ACC112 (cell line): ENCODE measurements at regions not wholly inside any gene's neighbourhood (a gene's known extent, or its start where the extent isn't known, plus 50 kb on each side); places are given as distances from the start of the nearest gene placed in this dataset.
"Not testable (repeated sequence)": the region's sequence is repeated elsewhere in the genome, so short reads cannot be mapped to it uniquely, and the experiment has no call there.

Source experiments
- H2AFZ ChIP-seq: fragments of 200-600 bp; sonication (generic); one replicate; pipeline ENCODE4 v1.6.0; 2017; ENCODE audit warnings: antibody characterized with exemption, low read length; ENCODE audit not compliant: unreplicated experiment
- H3K27ac ChIP-seq: fragments of 200-600 bp; sonication (generic); 2 replicates; pipeline ENCODE4 v1.5.1; 2014; ENCODE audit warnings: low read depth, mild to moderate bottlenecking, antibody characterized with exemption, low read length, moderate library complexity
- H3K27me3 ChIP-seq: fragments of 200-600 bp; sonication (generic); 2 replicates; pipeline ENCODE4 v1.6.1; 2014; ENCODE audit warnings: mild to moderate bottlenecking, antibody characterized with exemption, low read length, moderate library complexity, mixed read lengths; ENCODE audit not compliant: insufficient read depth
- H3K36me3 ChIP-seq: fragments of 200-600 bp; sonication (generic); 2 replicates; pipeline ENCODE4 v1.6.1; 2016; ENCODE audit warnings: mild to moderate bottlenecking, antibody characterized with exemption, low read length, moderate library complexity, mixed read lengths; ENCODE audit not compliant: insufficient read depth
- H3K4me1 ChIP-seq: fragments of 200-600 bp; sonication (generic); one replicate; pipeline ENCODE4 v1.6.1; 2016; ENCODE audit warnings: low read length, mixed read lengths; ENCODE audit not compliant: insufficient read depth, unreplicated experiment, control insufficient read depth
- H3K4me3 ChIP-seq: fragments of 200-600 bp; sonication (generic); 2 replicates; pipeline ENCODE4 v1.5.1; 2014; ENCODE audit warnings: mild to moderate bottlenecking, low read depth, low read length
- H3K79me2 ChIP-seq: fragments of 200-600 bp; sonication (generic); one replicate; pipeline ENCODE4 v1.6.0; 2016; ENCODE audit warnings: low read length; ENCODE audit not compliant: control insufficient read depth, unreplicated experiment, insufficient read depth

DNA sequence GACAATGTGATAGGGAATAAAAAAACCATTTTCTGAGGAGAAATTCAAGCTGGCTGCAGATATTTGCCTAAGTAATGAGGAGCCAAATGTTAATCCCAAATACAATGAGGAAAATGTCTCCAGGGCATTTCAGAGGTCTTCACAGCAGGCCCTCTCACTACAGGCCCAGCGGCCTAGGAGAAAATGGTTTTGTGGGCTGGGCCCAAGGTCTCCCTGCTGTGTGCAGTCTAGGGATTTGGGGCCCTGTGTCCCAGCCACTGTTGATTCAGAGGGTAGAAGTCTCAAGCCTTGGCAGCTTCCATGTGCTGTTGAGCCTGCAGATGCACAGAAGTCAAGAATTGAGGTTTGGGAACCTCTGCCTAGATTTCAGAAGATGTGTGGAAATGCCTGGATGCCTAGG lies 778.7 kb downstream of the CENPC start:
- no peak overlapping the region for H2AFZ ChIP-seq

DNA sequence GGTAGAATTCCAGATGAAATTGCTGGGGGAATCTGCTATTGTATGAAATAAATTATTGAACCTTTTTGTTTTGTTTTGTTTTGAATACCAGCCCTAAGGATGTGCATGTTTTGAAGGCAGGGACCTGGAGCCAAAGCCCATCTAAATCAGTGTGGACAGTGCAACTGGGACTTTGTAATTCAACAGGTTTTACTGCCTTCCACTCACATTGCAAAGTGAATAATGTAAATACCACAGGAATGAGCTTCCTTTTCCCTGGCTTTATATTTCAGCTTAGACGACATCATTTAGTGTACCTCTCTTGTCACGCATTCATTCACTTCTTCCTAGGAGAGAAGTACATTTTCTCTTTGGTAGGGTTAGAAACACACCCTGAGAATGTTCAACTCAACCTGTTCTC lies 795.0 kb downstream of the CENPC start:
- no peaks in the 10 kb centered on the region for H3K36me3 ChIP-seq
- H3K27me3 ChIP-seq = no peaks in the 10 kb centered on the region
- H3K27ac ChIP-seq = no peak overlapping the region
- H2AFZ ChIP-seq = no peak overlapping the region
- H3K4me3 ChIP-seq = no peak overlapping the region
- no peaks in the 10 kb centered on the region for H3K79me2 ChIP-seq
- no peaks in the 10 kb centered on the region for H3K4me1 ChIP-seq

More for the DNA sequence above, 778.7 kb downstream of the CENPC start:
- Histone ChIP-seq H3K4me3 (no peak overlapping the region), H3K4me1 (no peaks in the 10 kb centered on the region), H3K36me3 (no peaks in the 10 kb centered on the region), H3K79me2 (no peaks in the 10 kb centered on the region), H3K27me3 (no peaks in the 10 kb centered on the region), H3K27ac (no peak overlapping the region)

DNA sequence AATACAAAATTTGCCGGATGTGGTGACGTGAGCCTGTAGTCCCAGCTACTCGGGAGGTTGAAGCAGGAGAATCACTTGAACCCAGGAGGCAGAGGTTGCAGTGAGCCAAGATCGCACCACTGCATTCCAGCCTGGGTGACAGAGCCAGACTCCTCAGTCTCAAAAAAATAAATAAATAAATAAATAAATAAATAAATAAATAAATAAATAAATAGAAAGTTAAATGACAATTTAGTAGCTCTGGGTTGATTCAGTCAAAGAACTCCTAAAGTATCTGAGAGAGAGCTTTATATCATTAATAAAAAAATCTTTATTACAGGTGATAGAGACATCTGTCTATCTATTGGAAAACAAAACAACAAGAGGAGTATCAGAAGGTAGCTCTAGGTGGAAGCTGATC lies 798.4 kb downstream of the CENPC start:
- not testable (repeated sequence) for H3K4me3 ChIP-seq, H3K27me3 ChIP-seq, H3K4me1 ChIP-seq, H2AFZ ChIP-seq, H3K36me3 ChIP-seq, H3K79me2 ChIP-seq, H3K27ac ChIP-seq

DNA sequence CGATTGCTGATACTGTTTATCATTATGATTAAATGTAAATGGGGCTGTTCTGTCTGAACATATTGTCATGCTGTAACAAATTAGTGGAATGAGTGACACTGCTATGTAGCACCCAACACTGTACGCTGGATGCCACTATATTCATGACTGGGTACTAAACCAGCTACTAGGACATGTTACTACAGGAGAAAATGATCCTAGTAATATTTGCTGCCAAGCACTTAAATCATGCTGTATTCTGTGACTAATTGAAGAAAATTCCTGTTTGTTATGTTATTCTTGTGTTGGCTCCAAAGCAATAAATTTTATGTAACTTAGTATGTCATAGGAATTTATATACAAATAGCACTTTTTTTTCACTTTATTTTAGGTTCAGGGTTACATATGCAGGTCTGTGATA lies 804.2 kb downstream of the CENPC start:
- no peaks in the 10 kb centered on the region for H3K4me1 ChIP-seq
- H3K4me3 ChIP-seq = no peak overlapping the region
- H3K79me2 ChIP-seq = no peaks in the 10 kb centered on the region
- H3K27ac ChIP-seq = no peak overlapping the region
- no peaks in the 10 kb centered on the region for H3K36me3 ChIP-seq
- no peaks in the 10 kb centered on the region for H3K27me3 ChIP-seq
- H2AFZ ChIP-seq = no peak overlapping the region

DNA sequence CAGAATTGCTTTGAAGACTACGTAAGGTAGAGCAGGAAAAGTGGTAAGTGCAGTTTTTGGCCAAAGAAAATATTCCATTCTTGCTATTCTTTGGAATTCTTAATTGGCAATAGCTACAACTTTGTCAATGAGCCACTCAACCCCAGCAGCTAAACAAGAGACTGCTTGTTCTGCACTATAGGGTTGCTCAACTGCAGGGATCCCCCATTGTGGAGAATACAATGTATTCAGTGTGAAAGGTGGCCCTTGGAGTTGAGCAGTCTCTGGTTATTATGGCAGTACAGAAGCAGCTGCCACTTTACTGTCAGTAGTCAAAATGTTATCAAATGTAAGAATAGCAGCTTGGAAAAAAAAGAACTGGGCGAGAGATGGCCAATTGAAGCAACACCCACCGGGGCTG lies 808.7 kb downstream of the CENPC start:
- H3K27ac ChIP-seq = no peak overlapping the region
- H3K27me3 ChIP-seq = no peaks in the 10 kb centered on the region
- H2AFZ ChIP-seq = no peak overlapping the region
- H3K79me2 ChIP-seq = no peaks in the 10 kb centered on the region
- no peak overlapping the region for H3K4me3 ChIP-seq
- H3K4me1 ChIP-seq = no peaks in the 10 kb centered on the region
- H3K36me3 ChIP-seq = no peaks in the 10 kb centered on the region

DNA sequence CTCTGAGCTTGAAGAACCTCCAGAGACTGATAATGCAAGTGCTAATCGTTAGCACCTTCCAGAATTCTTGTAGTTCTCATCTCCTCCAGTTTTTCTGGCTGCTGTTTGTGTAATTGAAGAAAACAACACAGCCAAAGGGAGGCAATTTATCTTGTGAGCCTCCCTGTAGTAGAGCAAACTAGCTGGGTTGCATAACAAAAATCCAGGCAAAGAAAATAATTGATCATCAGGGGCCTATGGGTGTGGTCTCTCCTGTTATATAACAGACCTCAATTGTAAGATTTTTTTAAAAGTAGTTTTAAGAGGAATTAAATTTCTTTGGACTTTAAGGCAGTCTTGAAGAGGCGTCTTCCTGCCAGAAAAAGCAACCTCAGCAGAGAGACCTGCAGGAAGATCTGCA lies 817.0 kb downstream of the CENPC start:
- H3K27me3 ChIP-seq = no peaks in the 10 kb centered on the region
- H2AFZ ChIP-seq = no peak overlapping the region
- H3K4me3 ChIP-seq = no peak overlapping the region
- no peaks in the 10 kb centered on the region for H3K4me1 ChIP-seq
- no peak overlapping the region for H3K27ac ChIP-seq
- H3K79me2 ChIP-seq = no peaks in the 10 kb centered on the region
- no peaks in the 10 kb centered on the region for H3K36me3 ChIP-seq

DNA sequence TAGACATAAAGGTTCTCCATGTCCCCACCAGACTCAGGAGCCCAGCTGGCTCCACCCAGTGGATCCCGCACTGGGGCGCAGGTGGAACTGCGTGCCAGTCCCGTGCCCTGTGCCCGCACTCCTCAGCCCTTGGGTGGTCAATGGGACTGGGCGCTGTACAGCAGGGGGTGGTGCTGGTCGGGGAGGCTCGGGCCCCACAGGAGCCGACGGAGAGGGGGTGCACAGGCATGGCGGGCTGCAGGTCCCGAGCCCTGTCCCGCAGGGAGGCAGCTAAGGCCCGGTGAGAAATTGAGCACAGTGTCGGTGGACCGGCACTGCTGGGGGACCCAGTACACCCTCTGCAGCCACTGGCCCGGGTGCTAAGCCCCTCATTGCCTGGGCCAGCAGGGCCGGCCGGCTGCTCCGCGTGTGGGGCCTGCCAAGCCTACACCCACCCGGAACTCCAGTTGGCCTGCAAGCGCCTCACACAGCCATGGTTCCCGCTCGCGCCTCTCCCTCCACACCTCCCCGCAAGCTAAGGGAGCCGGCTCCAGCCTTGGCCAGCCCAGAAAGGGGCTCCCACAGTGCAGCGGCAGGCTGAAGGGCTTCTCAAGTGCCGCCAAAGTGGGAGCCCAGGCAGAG lies 832.9 kb downstream of the CENPC start:
- H3K4me3 ChIP-seq, H3K36me3 ChIP-seq, H3K4me1 ChIP-seq, H2AFZ ChIP-seq, H3K27me3 ChIP-seq, H3K27ac ChIP-seq, H3K79me2 ChIP-seq: not testable (repeated sequence)

DNA sequence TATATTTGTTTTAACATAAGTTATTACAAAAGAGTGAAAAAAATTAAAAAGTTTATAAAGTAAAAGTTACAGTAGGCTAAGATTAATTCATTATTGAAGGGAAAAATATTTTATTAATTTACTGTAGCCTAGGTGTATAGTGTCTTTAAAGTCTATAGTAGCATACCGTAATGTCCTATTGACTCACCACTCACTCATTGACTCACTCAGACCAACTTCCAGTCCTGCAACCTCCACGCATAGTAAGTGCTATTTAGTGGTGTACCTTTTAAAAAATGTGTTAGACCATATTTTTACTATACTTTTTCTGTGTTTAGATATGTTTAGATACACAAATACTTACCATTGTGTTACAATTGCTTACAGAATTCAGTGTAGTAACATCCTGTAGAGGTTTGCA lies 841.1 kb downstream of the CENPC start:
- H3K27me3 ChIP-seq = no peaks in the 10 kb centered on the region
- H3K79me2 ChIP-seq = no peaks in the 10 kb centered on the region
- H3K4me1 ChIP-seq = no peaks in the 10 kb centered on the region
- no peak overlapping the region for H3K4me3 ChIP-seq
- H3K27ac ChIP-seq = no peak overlapping the region
- no peaks in the 10 kb centered on the region for H3K36me3 ChIP-seq
- no peak overlapping the region for H2AFZ ChIP-seq

DNA sequence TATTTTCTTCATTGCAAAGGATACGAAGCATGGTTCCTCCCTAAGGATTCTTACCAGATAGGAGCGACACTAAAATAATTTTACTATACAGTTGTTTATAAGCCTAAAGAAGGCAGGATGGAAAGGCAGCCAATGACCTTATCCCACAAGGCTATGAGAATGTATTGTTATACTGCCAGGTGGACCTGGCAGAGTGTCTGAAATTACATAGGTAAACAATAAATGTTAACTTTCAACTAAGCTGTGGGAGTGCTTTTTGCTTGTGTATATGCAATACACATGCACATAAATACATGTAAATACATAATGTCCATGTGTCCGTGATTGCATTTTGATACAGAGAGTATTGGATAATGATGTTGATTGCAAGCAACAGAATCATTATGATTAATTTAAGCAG lies 850.6 kb downstream of the CENPC start:
- Histone ChIP-seq H3K4me1 (no peaks in the 10 kb centered on the region), H3K27me3 (no peaks in the 10 kb centered on the region), H3K79me2 (no peaks in the 10 kb centered on the region), H2AFZ (no peak overlapping the region), H3K27ac (no peak overlapping the region), H3K4me3 (no peak overlapping the region), H3K36me3 (no peaks in the 10 kb centered on the region)

DNA sequence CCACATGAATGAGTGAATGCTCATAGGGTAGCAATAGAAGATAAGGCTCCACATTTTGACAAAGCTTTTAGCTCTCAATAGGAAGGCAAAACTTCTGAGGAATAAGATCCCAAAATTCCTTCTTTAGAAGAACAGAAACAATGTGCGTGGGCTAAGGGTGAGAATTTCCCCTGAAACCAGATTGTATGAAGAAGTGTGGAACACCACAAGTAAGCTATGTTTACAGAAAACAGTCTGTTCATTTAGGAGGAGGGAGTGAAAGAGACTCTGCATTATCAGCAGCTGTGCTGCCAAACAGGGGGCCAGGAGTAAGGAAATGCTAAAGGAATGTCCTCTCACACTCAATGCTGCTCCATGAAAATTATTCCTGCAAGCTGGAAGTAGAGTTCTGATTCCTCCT lies 851.6 kb downstream of the CENPC start:
- H3K4me3 ChIP-seq = no peak overlapping the region
- no peak overlapping the region for H2AFZ ChIP-seq

DNA sequence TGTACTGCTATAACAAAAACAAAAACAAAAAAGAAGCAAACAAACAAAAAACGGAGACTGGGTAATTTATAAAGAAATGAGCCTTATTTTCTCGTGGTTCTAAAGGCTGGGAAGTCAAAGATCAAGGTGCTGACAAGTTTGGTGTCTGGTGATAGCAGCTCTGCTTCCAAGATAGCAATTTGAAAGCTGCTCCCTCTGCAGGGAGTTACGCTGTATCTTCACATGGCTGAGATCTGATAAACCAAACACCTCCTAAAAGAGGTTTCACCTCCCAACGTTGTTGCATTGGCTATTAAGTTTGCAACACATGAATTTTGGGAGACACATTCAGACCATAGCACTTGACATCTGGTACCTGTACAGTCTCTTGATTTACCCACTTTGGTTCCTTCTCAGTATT lies 854.2 kb downstream of the CENPC start:
- Histone ChIP-seq H3K4me1 (no peaks in the 10 kb centered on the region), H3K79me2 (no peaks in the 10 kb centered on the region)

More for the DNA sequence above, 851.6 kb downstream of the CENPC start:
- no peaks in the 10 kb centered on the region for H3K27me3 ChIP-seq
- no peaks in the 10 kb centered on the region for H3K36me3 ChIP-seq
- no peaks in the 10 kb centered on the region for H3K4me1 ChIP-seq
- H3K27ac ChIP-seq = no peak overlapping the region
- H3K79me2 ChIP-seq = no peaks in the 10 kb centered on the region

More for the DNA sequence above, 854.2 kb downstream of the CENPC start:
- H3K4me3 ChIP-seq = no peak overlapping the region
- no peaks in the 10 kb centered on the region for H3K27me3 ChIP-seq
- no peak overlapping the region for H2AFZ ChIP-seq
- H3K27ac ChIP-seq = no peak overlapping the region
- no peaks in the 10 kb centered on the region for H3K36me3 ChIP-seq
